HG02571 (cell line): ENCODE measurements at regions not wholly inside any gene's neighbourhood (a gene's known extent, or its start where the extent isn't known, plus 50 kb on each side); places are given as distances from the start of the nearest gene placed in this dataset.
"Not testable (repeated sequence)": the region's sequence is repeated elsewhere in the genome, so short reads cannot be mapped to it uniquely, and the experiment has no call there.

ENCODE experiments used
- ATAC-seq: cut with Tn5 transposase; IDR thresholded peaks from one replicate; pipeline ENCODE4 v1.9.1; 2021; ENCODE audit warnings: mild to moderate bottlenecking, moderate library complexity; ENCODE audit not compliant: unreplicated experiment

- no peak for ATAC-seq
These were observed 671.2 kb downstream of the COL12A1 start for GRCh38 chr6:74534465-74535211.

GRCh38 chr6:74519163-74519562, 686.7 kb downstream of the COL12A1 start:
- no peak for ATAC-seq

- no peak for ATAC-seq
These were observed 687.8 kb downstream of the COL12A1 start for GRCh38 chr6:74518035-74518434.

GRCh38 chr6:74510878-74511277, 695.0 kb downstream of the COL12A1 start:
- ATAC-seq = no peak

GRCh38 chr6:74507649-74508048, 698.2 kb downstream of the COL12A1 start:
- no peak for ATAC-seq

- no peak for ATAC-seq
These were observed 700.5 kb downstream of the COL12A1 start for GRCh38 chr6:74505391-74505790.

- ATAC-seq = no peak
These were observed 700.9 kb downstream of the COL12A1 start for GRCh38 chr6:74504941-74505340.

GRCh38 chr6:74492587-74492986, 713.3 kb downstream of the COL12A1 start:
- no peak for ATAC-seq

GRCh38 chr6:74491844-74492374, 713.9 kb downstream of the COL12A1 start:
- no peak for ATAC-seq

- not testable (repeated sequence) for ATAC-seq
These were observed 717.1 kb downstream of the COL12A1 start for GRCh38 chr6:74488726-74489125.

- no peak for ATAC-seq
These were observed 723.7 kb downstream of the COL12A1 start for GRCh38 chr6:74482180-74482579.

GRCh38 chr6:74480561-74480960, 725.3 kb downstream of the COL12A1 start:
- no peak for ATAC-seq

GRCh38 chr6:74479960-74480359, 725.9 kb downstream of the COL12A1 start:
- ATAC-seq = no peak

GRCh38 chr6:74479420-74479819, 726.4 kb downstream of the COL12A1 start:
- ATAC-seq = no peak

- ATAC-seq = not testable (repeated sequence)
These were observed 731.8 kb downstream of the COL12A1 start for GRCh38 chr6:74474046-74474445.

GRCh38 chr6:74468552-74468951, 737.3 kb downstream of the COL12A1 start:
- ATAC-seq = not testable (repeated sequence)

GRCh38 chr6:74467533-74468215, 738.2 kb downstream of the COL12A1 start:
- ATAC-seq = no peak

- ATAC-seq = no peak
These were observed 739.3 kb downstream of the COL12A1 start for GRCh38 chr6:74466572-74466971.

GRCh38 chr6:74459260-74459659, 746.6 kb downstream of the COL12A1 start:
- no peak for ATAC-seq

- no peak for ATAC-seq
These were observed 747.3 kb downstream of the COL12A1 start for GRCh38 chr6:74458536-74458935.

GRCh38 chr6:74455786-74456185, 750.1 kb downstream of the COL12A1 start:
- no peak for ATAC-seq

- ATAC-seq = no peak
These were observed 753.9 kb downstream of the COL12A1 start for GRCh38 chr6:74451953-74452352.
